HepG2 (cell line): ENCODE measurements at regions not wholly inside any gene's neighbourhood (a gene's known extent, or its start where the extent isn't known, plus 50 kb on each side); places are given as distances from the start of the nearest gene placed in this dataset.

Experiments
- ATAC-seq: fragments of 200-7000 bp; cut with Tn5 transposase; 3 replicates; pipeline ENCODE4 v1.9.1; 2020; ENCODE audit warnings: mild to moderate bottlenecking, moderate library complexity
- BruUV-seq: library from RNA; stranded (reverse); fragments of 400-500 nt; replicated peaks from 2 replicates; lab custom pipeline; 2021; lab: Mats Ljungman, UMichigan
- CTCF ChIA-PET: fragments of 300-600 bp; formaldehyde crosslinking; extraction: SDS; loops from one replicate; lab custom pipeline; 2021; ENCODE audit warnings: low total read pairs, inconsistent platforms, low intra/inter-chr PET ratio; lab: Yijun Ruan, JAX
- POLR2A ChIA-PET: fragments of 350-600 bp; sonication (Branson Sonifier 250); formaldehyde crosslinking; loops from one replicate; lab custom pipeline; 2020; ENCODE audit warnings: antibody characterized with exemption, inconsistent platforms; lab: Yijun Ruan, JAX
- DNase-seq: peaks from one replicate; pipeline ENCODE4 v3.0.0-alpha.2; 2015; ENCODE audit warnings: low spot score
- FAIRE-seq: peaks from 3 replicates; lab custom pipeline; 2011; peaks lifted over from hg19 to GRCh38; lab: Jason Lieb, UNC
- H2AFZ ChIP-seq: one replicate; pipeline ENCODE4 v1.6.1; 2011; ENCODE audit warnings: low read length, inconsistent platforms
- H3K27ac ChIP-seq: fragments of 300-600 bp; 3 replicates; pipeline ENCODE4 v1.8.0; 2011; ENCODE audit warnings: mixed run types, mild to moderate bottlenecking, mixed read lengths, low read length, inconsistent platforms; ENCODE audit not compliant: insufficient read depth; ENCODE audit errors: extremely low read length
- H3K27me3 ChIP-seq, 2 experiments: fragments of 200-600 bp in 1 of 2; 2 replicates in 1 of 2; 3 replicates in 1 of 2; pipeline versions ENCODE4 v1.6.0 to v1.8.0; 2011; ENCODE audit warnings: low read length in 2 of 2, mild to moderate bottlenecking in 2 of 2, moderate library complexity in 2 of 2, inconsistent platforms in 1 of 2; ENCODE audit not compliant: insufficient read depth in 2 of 2, control insufficient read depth in 1 of 2
- H3K36me3 ChIP-seq, 2 experiments: fragments of 200-600 bp in 1 of 2; replicated peaks in 1 of 2; 2 replicates in 1 of 2; 3 replicates in 1 of 2; pipeline versions ENCODE4 v1.5.1 to v1.8.0; 2011; ENCODE audit warnings: low read length in 2 of 2, inconsistent platforms in 1 of 2; ENCODE audit not compliant: insufficient read depth in 2 of 2, control insufficient read depth in 1 of 2
- H3K4me1 ChIP-seq: 2 replicates; pipeline ENCODE4 v1.5.1; 2012; ENCODE audit warnings: low read length, inconsistent platforms; ENCODE audit not compliant: insufficient read depth
- H3K4me2 ChIP-seq: 2 replicates; pipeline ENCODE4 v1.6.0; 2011; ENCODE audit warnings: low read depth, low read length, inconsistent platforms
- H3K4me3 ChIP-seq, 3 experiments: fragments of 200-600 bp in 1 of 3; sonication (generic), shearing (Covaris generic) in 1 of 3; replicated peaks in 1 of 3; 2 replicates each; pipeline ENCODE4 v1.5.1; 2011 to 2016; ENCODE audit warnings: low read length in 3 of 3, inconsistent platforms in 2 of 3, low read depth in 2 of 3, mild to moderate bottlenecking in 2 of 3, control low read depth in 1 of 3, mixed read lengths in 1 of 3; ENCODE audit not compliant: insufficient read depth in 1 of 3
- H3K79me2 ChIP-seq: one replicate; pipeline ENCODE4 v1.6.1; 2011; ENCODE audit warnings: low read length, inconsistent platforms; ENCODE audit not compliant: insufficient read depth
- H3K9ac ChIP-seq: 2 replicates; pipeline ENCODE4 v1.6.0; 2011; ENCODE audit warnings: mild to moderate bottlenecking, low read depth, low read length, inconsistent platforms; ENCODE audit not compliant: insufficient read depth
- H3K9me3 ChIP-seq: 2 replicates; pipeline ENCODE4 v1.5.1; 2012; ENCODE audit warnings: mild to moderate bottlenecking, low read length
- H4K20me1 ChIP-seq: 2 replicates; pipeline ENCODE4 v1.6.0; 2011; ENCODE audit warnings: inconsistent platforms, mild to moderate bottlenecking, low read length, moderate library complexity; ENCODE audit not compliant: insufficient read depth
- ATF7 ChIP-seq, 2 experiments: fragments of 450-650 bp in 1 of 2; sonication (generic) in 1 of 2; formaldehyde crosslinking in 1 of 2; IDR thresholded peaks; 2 replicates each; pipeline versions ENCODE4 v1.4.0 to v1.6.1; 2016 to 2020; ENCODE audit warnings: antibody characterized with exemption in 1 of 2, mild to moderate bottlenecking in 1 of 2, missing genetic modification reagents in 1 of 2
- HNRNPK ChIP-seq: fragments of 200-400 bp; formaldehyde crosslinking; IDR thresholded peaks from 2 replicates; pipeline ENCODE4 v1.6.1; 2018; ENCODE audit warnings: low read length, low read depth, moderate library complexity, mild to moderate bottlenecking; ENCODE audit not compliant: poor library complexity, severe bottlenecking
- MBNL3 ChIP-seq: fragments of 250-450 bp; sonication (Bioruptor Pico); conservative IDR thresholded peaks from 2 replicates; pipeline ENCODE4 v1.8.0; 2022; ENCODE audit warnings: mild to moderate bottlenecking, inconsistent platforms
- MLX ChIP-seq: IDR thresholded peaks from 2 replicates; pipeline ENCODE4 v1.6.1; 2016
- RBAK ChIP-seq: sonication (generic); formaldehyde crosslinking; IDR thresholded peaks from 2 replicates; pipeline ENCODE4 v1.5.1; 2020; ENCODE audit warnings: mild to moderate bottlenecking, missing genetic modification reagents
- SRSF4 ChIP-seq: fragments of 200-400 bp; formaldehyde crosslinking; IDR thresholded peaks from one replicate; pipeline ENCODE4 v1.6.1; 2018; ENCODE audit warnings: mild to moderate bottlenecking, low read depth, low read length, moderate library complexity; ENCODE audit not compliant: poor library complexity, severe bottlenecking
- ZBTB42 ChIP-seq: sonication (generic); formaldehyde crosslinking; IDR thresholded peaks from 2 replicates; pipeline ENCODE4 v1.5.0; 2020; ENCODE audit warnings: mild to moderate bottlenecking, missing genetic modification reagents
- ZMAT5 ChIP-seq: sonication (generic); formaldehyde crosslinking; IDR thresholded peaks from 2 replicates; pipeline ENCODE4 v1.5.0; 2020; ENCODE audit warnings: mild to moderate bottlenecking, low read depth, missing genetic modification reagents, borderline replicate concordance
- ZNF260 ChIP-seq: sonication (generic); formaldehyde crosslinking; IDR thresholded peaks from 2 replicates; pipeline ENCODE4 v1.4.0; 2020; ENCODE audit warnings: missing genetic modification reagents, low read depth, mild to moderate bottlenecking, borderline replicate concordance
- ZNF577 ChIP-seq: sonication (generic); formaldehyde crosslinking; IDR thresholded peaks from 2 replicates; pipeline ENCODE4 v1.4.0; 2020; ENCODE audit warnings: mild to moderate bottlenecking, low read depth, missing genetic modification reagents, borderline replicate concordance
- WGBS: methylation state at CpG from one replicate; pipeline ENCODE4 v1.1.6; 2017; ENCODE audit warnings: low lambda C conversion rate; 5-methylcytosine and 5-hydroxymethylcytosine counted together
- in situ Hi-C: cut with HindIII; loops from 2 replicates; pipeline ENCODE4 v1.10.0; 2017; ENCODE audit warnings: low pct_unique_long_range_greater_than_20kb; ENCODE audit not compliant: extremely low pct_ligation_motif_present
- intact Hi-C: fragments of 100-400 bp; cut with micrococcal nuclease; formaldehyde crosslinking; loops from one replicate; pipeline ENCODE4 v1.10.0; 2022; ENCODE audit not compliant: unreplicated experiment
- TF ChIP-seq, protein P1 (sequence below): sonication (generic); formaldehyde crosslinking; IDR thresholded peaks from 2 replicates; pipeline ENCODE4 v1.4.0; 2020; ENCODE audit warnings: missing genetic modification reagents

DNA sequence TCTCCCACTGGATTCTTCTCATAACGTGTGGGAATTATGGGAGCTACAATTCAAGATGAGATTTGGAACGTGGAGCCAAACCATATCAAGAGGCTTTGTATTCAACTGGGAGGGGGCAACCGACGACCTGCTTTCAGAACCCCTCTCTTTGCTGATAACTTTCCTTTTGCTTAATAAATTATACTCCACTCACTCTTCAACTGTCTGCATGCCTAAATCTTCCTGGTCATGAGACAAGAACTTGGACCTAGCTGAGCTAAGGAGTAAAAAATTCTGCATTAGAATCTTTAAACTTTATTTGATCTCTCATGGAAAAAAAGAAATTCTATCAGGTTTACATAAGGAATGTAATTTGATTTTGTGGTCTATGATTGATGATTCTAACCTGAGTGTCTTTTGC lies 86.7 kb upstream of the CYYR1 start:
- no TSS peak for BruUV-seq
- Histone ChIP-seq H3K4me1 (no peaks in the 10 kb centered on the region), H2AFZ (no peak overlapping the region), H3K27ac (no peak overlapping the region), H3K9ac (no peak overlapping the region), H3K36me3 (no peaks in the 10 kb centered on the region), H4K20me1 (no peaks in the 10 kb centered on the region), H3K79me2 (no peaks in the 10 kb centered on the region), H3K4me2 (no peak overlapping the region), H3K9me3 (peaks cover 92% of the 10 kb centered on the region), H3K27me3 (no peaks in the 10 kb centered on the region), H3K4me3 (no peak overlapping the region)
- WGBS: 2% methylated on average over 4 of the region's 4 CpGs
- no peak for FAIRE-seq
- POLR2A ChIA-PET: no interaction called here
- in situ Hi-C loops (no loop called here), intact Hi-C loops (no loop called here)
- no peak for DNase-seq
- CTCF ChIA-PET: no interaction called here
- no peak for ATAC-seq
- TF ChIP-seq HNRNPK: no peak
- TF ChIP-seq SRSF4: no peak
- no peak for TF ChIP-seq RBAK (CRISPR knock-in tag)
- TF ChIP-seq ATF7 (IDR thresholded peaks at IDR 0.05): no peak
- no peak for TF ChIP-seq ATF7 (CRISPR knock-in tag; IDR thresholded peaks at IDR 0.05)

- TF ChIP-seq, protein P1, sequence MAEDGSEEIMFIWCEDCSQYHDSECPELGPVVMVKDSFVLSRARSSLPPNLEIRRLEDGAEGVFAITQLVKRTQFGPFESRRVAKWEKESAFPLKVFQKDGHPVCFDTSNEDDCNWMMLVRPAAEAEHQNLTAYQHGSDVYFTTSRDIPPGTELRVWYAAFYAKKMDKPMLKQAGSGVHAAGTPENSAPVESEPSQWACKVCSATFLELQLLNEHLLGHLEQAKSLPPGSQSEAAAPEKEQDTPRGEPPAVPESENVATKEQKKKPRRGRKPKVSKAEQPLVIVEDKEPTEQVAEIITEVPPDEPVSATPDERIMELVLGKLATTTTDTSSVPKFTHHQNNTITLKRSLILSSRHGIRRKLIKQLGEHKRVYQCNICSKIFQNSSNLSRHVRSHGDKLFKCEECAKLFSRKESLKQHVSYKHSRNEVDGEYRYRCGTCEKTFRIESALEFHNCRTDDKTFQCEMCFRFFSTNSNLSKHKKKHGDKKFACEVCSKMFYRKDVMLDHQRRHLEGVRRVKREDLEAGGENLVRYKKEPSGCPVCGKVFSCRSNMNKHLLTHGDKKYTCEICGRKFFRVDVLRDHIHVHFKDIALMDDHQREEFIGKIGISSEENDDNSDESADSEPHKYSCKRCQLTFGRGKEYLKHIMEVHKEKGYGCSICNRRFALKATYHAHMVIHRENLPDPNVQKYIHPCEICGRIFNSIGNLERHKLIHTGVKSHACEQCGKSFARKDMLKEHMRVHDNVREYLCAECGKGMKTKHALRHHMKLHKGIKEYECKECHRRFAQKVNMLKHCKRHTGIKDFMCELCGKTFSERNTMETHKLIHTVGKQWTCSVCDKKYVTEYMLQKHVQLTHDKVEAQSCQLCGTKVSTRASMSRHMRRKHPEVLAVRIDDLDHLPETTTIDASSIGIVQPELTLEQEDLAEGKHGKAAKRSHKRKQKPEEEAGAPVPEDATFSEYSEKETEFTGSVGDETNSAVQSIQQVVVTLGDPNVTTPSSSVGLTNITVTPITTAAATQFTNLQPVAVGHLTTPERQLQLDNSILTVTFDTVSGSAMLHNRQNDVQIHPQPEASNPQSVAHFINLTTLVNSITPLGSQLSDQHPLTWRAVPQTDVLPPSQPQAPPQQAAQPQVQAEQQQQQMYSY (CRISPR knock-in tag): no peak
- no peak for TF ChIP-seq ZMAT5 (CRISPR knock-in tag)
- TF ChIP-seq ZNF260 (CRISPR knock-in tag): no peak
- no peak for TF ChIP-seq MLX (CRISPR knock-in tag)
- no peak for TF ChIP-seq ZNF577 (CRISPR knock-in tag)
- TF ChIP-seq ZBTB42 (CRISPR knock-in tag): no peak
- TF ChIP-seq MBNL3 (CRISPR knock-in tag): no peak
- TF ChIP-seq, all 625 proteins: peak for 0
- H3K4me2 ChIP-seq: no peak overlapping the region
- H3K79me2 ChIP-seq: no peaks in the 10 kb centered on the region
- H3K9ac ChIP-seq: no peak overlapping the region
- H3K27me3 ChIP-seq: no peaks in the 10 kb centered on the region
- H3K36me3 ChIP-seq: no peaks in the 10 kb centered on the region
- BruUV-seq: no TSS peak
- DNase-seq (no peak), FAIRE-seq (no peak), ATAC-seq (no peak)
- H4K20me1 ChIP-seq: no peaks in the 10 kb centered on the region
- no peak overlapping the region for H3K27ac ChIP-seq
- 0% methylated on average over 1 of the region's 1 CpG for WGBS
- H3K4me3 ChIP-seq: no peak overlapping the region
- intact Hi-C loops: no loop called here
- H3K4me1 ChIP-seq: no peaks in the 10 kb centered on the region
- no peak overlapping the region for H2AFZ ChIP-seq
- POLR2A ChIA-PET: no interaction called here
- in situ Hi-C loops: no loop called here
- CTCF ChIA-PET: no interaction called here
- peaks cover 89% of the 10 kb centered on the region for H3K9me3 ChIP-seq
Measured at GRCh38 chr21:26659182-26659581, 86.1 kb upstream of the CYYR1 start.
